ENCODE measurements at regions not wholly inside any gene's neighbourhood (a gene's known extent, or its start where the extent isn't known, plus 50 kb on each side); places are given as distances from the start of the nearest gene placed in this dataset.

DNA sequence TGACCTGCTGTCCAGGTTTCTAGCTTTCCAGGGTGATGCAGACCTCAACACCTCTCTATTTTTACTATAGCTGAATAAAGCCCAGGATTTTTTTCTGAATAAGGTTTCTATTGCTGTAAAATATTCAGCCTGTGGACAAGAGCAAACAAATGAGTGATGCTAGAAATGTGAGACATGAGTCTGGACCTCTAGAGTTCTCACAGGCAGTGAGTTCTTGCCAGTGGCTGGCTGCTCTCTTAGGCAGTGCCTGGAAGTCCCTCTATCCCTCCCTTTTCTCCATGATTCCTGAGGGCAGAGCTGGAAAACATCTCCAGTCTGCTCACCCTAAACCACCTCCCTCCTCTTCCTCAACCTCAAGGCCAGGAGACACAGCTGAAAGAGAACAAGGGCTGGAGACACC is 793.8 kb upstream of the IGFBP3 start:
- DNase-seq: no peak

DNA sequence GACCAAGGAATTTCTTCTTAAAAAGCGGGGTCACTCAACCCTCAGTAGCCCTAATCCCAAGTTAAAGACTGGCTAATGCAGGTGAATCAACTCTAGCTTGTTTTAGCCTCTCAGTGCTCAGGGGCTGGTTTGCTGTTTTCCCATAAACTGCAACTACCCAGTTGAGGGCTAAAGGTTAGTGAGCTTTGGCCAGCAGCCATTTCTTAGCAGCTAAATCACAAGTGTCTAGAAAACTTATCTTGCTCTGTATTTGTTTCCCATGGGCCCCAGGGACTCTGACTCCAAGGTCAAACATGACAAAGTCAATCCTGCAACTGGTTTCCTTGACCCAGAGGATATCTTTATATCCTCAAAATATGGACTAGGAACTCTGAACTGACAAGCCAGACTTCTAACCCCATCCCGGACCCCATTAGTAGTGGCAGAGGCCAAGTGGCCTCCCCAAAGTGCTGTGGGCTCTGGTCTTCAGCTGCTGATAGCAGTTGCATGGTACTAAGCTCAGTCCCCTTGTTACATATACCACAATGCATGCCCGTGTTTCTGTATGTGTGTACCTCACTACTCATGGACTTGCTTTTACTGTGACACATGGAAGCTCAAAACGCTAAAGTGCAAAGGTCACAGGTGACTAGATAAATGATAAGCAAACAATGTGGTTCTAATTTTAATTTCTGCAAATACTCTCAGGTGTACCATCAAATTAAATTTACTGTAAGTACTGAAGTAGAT is 793.0 kb upstream of the IGFBP3 start:
- DNase-seq: no peak

DNA sequence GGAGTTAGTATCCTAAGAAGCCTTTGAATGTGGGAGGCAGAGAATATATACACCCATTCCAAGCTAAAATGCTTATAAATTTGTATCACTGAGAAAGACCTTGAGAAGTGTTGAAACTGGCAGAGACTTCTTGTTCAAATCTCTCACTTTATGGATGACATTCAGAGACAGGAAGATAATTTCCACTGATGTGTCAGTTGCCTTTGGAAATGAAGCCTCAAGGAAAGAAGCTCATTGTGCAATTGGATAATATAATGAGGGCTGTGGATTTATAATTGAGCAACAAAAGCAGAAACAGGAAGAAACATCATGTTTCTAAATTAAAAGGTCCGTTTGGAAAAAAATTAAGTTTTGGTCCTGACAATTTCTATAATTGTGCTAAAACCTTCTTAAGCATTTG is 789.9 kb upstream of the IGFBP3 start:
- DNase-seq: no peak

DNA sequence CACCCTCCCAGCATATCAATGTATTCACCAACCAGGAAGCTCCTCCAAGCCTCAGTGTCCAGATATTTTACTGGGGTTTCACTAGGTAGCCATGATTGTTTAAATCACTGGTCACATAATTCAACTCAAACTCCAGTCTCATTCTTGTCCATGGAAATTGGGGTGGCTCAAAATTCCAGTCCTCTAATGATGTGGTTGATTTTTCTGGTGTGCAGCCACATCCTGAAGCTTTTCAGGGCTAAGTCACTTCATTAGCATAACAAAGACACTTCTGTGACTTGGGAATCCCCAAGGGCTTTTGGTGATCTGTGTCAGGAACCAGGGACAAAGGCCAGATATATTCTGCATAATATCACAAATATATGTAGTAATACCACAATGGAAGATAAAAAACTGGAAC is 786.9 kb upstream of the IGFBP3 start:
- DNase-seq: no peak

DNA sequence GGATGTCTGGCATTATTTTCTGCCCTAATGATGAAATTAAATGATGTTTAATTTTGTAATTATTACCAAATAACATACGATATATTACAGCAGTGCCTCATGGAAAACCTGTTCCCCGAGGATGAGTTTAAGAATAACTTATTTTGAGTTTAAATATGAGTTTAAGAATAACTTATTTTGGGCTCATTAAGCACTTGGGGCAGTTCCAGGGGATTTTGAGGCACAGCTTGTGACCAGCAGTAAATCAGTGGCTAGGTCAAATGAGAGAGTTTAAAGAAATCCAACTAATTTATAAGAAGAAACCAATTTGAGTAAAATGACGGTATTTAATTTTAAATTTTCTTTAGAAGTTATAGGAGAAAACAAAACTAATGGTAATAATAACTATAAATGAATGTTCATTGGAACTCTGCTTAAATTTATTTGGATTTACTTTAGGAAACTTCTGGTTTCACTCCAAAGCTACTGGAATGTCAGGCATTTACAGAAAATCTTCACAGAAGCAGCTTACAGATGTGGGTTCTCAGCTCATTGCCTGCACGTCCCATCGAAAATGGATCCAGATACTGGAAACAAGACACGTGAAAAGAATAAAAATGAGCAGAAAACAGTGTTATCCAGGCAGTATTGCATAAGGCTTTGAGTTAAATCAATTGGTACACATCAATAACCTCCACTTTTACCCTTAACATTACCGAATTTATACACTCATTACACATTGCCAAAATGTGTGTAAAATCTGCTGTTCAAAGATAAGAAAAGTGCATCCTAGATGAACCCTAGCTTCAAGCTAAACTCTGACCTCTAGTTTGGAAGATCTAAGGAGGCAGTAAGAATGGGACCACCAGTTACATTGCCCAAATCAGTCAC is 784.5 kb upstream of the IGFBP3 start:
- no peak for DNase-seq

DNA sequence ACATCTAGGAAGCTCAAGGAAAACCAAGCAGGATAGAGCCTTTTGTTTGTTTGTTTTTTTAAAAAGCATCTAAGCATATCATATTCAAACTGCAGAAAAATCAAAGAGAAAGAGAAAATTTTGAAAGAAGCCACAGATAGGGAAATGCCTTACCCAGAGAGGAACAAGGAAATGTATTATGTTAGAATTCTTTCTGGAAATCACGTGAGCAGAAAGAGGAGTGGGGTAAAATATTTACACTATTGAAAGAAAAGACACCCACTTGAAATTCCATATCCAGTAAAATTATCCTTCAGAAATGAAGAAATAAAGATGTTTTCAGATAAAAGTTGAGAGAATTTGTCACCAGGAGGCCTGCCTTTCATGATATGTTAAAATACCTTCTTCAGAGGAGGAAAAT is 775.7 kb upstream of the IGFBP3 start:
- no peak for DNase-seq

DNA sequence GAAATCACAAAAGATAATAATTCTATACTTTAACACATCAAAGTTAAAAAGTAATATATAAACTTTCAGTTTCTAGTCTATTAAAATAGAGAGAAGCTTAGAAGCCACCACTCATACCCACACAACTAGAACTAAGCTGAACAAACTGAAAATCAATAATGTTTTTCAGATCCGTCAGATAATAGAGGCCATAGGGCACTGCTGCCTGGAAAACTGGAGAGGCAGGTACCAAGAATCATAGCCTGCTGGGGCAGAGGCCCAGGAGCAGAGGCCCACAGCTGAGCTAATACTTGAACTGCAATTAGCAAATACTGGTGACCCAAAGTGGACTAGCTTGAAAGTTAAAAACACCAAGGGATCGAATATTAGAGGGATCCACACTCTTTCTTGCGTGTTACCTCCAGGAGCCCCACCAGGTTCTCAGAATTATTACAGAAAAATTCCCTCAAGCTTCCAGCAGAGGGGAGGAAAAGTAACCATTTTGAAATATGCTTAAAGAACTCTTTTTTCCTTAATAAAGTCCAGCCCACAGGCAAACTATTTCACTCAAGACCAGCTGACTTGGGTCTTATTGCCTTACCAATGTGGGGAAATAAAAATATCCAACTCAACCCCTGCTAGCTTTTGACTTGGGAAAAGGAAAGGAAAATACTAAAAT is 774.1 kb upstream of the IGFBP3 start:
- no peak for DNase-seq

GRCh38 chr7:46694058-46694457 is 773.0 kb upstream of the IGFBP3 start:
- DNase-seq: no peak

GRCh38 chr7:46687203-46687602 is 766.1 kb upstream of the IGFBP3 start:
- DNase-seq: no peak

DNA sequence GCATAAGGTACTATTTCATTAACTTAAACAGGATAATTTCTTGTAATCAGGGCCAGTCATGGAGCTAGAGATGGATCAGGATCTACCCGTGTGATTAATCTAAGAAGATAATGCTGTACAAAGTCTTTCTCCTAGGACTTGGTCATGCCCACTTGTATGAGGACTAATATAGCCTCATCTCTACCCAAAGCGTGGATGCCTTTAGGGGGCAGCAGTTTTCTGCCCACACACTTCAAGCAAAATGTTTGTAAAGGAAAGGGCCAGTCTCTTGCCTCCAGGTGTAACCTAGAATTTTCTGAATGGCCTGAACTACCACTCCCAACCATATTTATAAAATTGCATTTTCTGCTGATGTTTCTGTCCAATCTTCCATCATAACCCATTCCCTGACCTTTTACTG is 764.0 kb upstream of the IGFBP3 start:
- no peak for DNase-seq

DNA sequence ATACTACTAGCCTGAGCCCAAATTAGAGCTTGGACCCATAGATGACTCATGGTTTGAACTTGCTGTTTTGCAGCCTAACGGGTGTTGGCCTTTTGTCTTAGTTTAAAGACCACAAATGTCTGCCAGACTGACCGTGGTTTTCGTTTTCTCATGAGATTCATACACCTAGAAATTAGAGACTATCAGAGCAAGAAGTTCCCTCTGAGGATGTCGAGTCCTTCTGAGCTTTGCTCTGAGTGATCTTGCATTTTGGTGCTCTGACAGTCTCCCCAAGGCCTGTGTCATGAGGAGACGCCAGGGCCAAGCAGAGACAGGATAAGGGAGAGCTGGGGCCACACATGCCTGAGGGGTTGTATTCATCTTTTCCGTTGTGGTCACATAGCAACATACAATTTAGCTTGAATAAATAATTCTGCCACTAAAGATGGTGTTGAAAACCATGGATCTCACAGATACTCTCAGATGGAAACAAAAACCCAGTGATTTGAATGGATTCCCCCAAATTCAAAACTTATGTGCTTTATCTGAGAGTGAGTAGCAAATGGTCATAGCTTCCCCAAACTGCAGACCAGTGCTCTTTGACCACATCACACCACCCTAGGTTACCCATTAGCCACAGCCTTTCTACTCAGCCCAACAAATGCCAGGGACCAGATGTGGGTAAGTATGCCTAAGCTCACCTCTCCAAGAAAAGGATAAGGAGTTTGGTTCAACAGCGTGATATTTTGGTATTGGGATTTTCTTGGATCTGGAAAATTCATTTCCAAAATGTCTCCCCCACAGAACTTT is 762.0 kb upstream of the IGFBP3 start:
- no peak for DNase-seq

- no peak for DNase-seq
Measured at GRCh38 chr7:46681865-46682503, 760.9 kb upstream of the IGFBP3 start.

DNA sequence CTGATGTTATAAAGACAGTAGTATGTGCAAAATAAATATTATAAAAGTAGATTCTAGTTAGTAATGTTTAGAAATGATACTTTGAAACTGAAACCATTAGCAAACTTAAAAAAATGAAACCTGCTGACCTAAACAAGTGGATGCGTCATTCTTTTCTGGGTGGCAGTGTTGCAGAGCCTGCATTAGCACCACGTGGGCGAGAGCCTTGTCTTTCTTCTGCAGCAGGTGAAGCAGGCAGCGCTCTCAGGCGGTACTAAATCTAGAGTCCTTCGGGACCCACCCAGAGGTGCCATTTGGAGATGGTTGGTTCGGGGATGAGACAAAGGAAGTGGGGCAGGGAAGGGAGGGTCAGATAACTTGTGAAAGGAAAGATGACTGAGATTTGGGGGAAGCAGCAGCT is 759.1 kb upstream of the IGFBP3 start:
- no peak for DNase-seq

DNA sequence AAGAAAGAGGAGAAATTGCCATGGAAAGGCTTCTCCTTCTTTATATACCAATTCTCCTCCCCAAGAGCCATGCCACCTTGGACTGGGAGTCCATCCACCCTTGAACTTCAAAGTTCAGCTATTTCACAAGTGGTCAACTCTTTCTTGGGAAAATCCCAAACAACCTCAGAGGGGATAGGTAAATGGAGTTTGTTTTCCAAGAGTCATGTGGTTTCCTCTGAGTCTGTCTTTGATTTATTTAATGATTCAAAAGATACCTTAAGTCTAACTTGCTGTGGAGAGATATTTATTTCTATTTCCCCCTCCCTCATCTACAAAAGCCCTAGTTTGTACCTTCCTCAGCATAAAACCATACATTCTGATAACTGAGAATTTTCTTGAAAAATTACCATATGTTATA is 758.6 kb upstream of the IGFBP3 start:
- DNase-seq: no peak

DNA sequence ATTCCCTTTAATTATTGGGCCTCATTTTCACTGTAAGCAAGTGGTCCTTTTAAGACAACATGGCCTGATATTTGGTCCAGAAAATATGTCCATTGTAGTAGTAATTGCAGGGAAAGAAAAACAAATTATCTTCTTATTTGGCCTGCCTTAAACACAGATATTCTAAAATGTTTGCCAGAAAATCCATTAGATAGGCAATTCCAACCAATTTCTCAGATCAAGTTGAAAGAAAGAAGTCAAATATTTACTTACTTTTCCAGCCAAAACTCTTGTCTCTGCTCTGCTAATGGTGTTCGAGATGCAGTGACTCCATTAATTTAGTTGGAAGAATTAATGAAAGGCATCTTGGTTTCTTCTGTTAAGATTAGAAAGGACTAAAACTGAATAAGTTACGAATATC is 757.3 kb upstream of the IGFBP3 start:
- no peak for DNase-seq

- no peak for DNase-seq
Measured at GRCh38 chr7:46675456-46675855, 754.4 kb upstream of the IGFBP3 start.

GRCh38 chr7:46672861-46673260 is 751.8 kb upstream of the IGFBP3 start:
- no peak for DNase-seq

DNA sequence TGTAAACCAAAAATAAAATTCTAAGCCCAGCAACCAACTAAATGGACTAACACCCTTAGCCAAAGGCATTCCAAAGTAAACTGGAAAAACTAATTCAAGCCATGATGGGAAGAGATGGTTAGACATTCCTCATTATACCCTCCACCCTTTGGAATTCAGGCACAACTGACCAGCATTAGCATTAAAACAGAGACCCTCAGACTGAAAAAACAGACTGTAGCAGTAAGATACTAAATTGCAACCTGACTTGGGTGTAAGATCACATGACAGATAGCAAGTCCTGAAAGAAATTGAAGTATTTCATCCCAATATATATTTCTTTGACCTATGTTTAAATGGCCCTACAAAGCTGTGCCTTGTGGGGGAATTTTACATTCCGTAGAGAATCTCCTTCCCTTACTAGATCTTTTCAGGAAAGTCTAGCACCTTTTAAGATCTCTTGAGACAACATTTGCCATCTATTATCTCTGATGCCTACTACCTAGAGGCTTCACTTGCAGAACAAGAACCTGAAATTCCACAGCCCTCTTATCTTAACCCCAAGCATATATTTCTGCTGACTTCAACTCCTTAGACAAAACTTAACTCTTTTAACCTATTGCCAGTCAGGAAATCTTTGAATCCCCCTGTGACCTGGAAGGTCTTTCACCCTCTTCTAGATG is 750.2 kb upstream of the IGFBP3 start:
- no peak for DNase-seq

DNA sequence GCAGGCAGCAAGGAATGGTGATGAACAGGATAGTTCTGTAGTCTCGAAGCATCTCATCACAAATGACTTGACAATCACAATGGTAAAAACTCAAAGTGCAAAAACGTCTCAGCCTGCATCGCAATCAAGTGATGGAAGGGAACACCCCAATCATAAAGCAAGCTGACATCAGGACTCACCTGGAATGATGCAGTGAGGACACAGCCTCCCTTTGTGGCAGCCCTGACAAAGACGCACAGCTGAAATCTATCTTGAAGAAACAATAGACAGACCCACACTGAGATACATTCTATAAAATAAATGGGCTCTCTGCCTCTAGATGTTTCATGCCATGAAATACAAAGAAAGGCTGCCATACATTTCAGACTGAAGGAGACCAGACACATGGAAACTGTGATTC is 748.0 kb upstream of the IGFBP3 start:
- DNase-seq: no peak

DNA sequence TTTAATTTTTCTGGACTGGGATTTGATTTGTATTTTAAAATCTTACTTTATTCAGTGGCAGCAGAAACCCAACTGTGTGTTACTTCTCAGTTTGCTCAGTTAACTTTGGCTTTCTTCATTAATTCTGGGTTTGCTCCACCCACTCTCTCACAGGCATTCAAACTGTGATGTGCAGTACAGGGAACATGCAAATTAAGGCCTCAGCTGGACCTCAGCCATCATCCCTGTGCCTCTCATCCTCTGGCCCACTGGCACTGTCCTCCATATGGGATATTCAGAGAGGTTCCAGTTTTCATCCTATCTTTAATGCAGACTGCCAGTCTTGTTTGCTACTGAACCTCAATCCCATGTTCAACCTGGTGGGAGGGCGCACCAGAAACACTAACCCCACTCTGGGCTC is 743.4 kb upstream of the IGFBP3 start:
- no peak for DNase-seq

- no peak for DNase-seq
Measured at GRCh38 chr7:46663025-46663424, 742.0 kb upstream of the IGFBP3 start.

- no peak for DNase-seq
Measured at GRCh38 chr7:46661431-46661830, 740.4 kb upstream of the IGFBP3 start.
